ENCODE measurements at regions not wholly inside any gene's neighbourhood (a gene's known extent, or its start where the extent isn't known, plus 50 kb on each side); places are given as distances from the start of the nearest gene placed in this dataset.
A peak's percentile ranks its signal among the peaks of the same experiment; 100 is the strongest.

- TF ChIP-seq CREB1 (IDR thresholded peaks at IDR 0.05; ENCODE audit: low read depth) (no peak), TAF1 (IDR thresholded peaks at IDR 0.05; ENCODE audit: low read depth) (no peak), ZBTB7A (IDR thresholded peaks at IDR 0.05; ENCODE audit: low read depth) (no peak), MAX (IDR thresholded peaks at IDR 0.05) (no peak), USF1 (IDR thresholded peaks at IDR 0.05) (no peak), YY1 (IDR thresholded peaks at IDR 0.05; ENCODE audit: low read depth) (no peak), REST (IDR thresholded peaks at IDR 0.05; ENCODE audit: low read depth) (no peak), RAD21 (IDR thresholded peaks at IDR 0.05; ENCODE audit: low read depth) (peak; percentile 86)
These were observed 125.8 kb downstream of the MCHR2 start for GRCh38 chr6:99868074-99868702.
